Keratinocyte (primary cell): ENCODE measurements at regions not wholly inside any gene's neighbourhood (a gene's known extent, or its start where the extent isn't known, plus 50 kb on each side); places are given as distances from the start of the nearest gene placed in this dataset.
"Not testable (repeated sequence)": the region's sequence is repeated elsewhere in the genome, so short reads cannot be mapped to it uniquely, and the experiment has no call there.

Experiments used
- CTCF ChIP-seq, 3 experiments: IDR thresholded peaks in 1 of 3; conservative IDR thresholded peaks in 1 of 3; optimal IDR thresholded peaks in 1 of 3; 2 replicates in 2 of 3; 3 replicates in 1 of 3; pipeline versions ENCODE3 to v1.5.1; 2011; ENCODE audit warnings: low read length in 3 of 3, mild to moderate bottlenecking in 3 of 3, moderate library complexity in 2 of 3, control low read depth in 1 of 3, inconsistent platforms in 1 of 3; ENCODE audit not compliant: insufficient read depth in 2 of 3; ENCODE audit errors: extremely low read depth in 1 of 3
- EZH2 ChIP-seq: IDR thresholded peaks from one replicate; pipeline ENCODE4 v1.6.1; 2012; ENCODE audit warnings: inconsistent platforms, mild to moderate bottlenecking, low read length, moderate library complexity

GRCh38 chr9:97148428-97148827 is 109.5 kb upstream of the CTSV start:
- not testable (repeated sequence) for TF ChIP-seq CTCF (optimal IDR thresholded peaks at IDR 0.05 in 1 of 3, IDR thresholded peaks at IDR 0.05 in 1 of 3, conservative IDR thresholded peaks at IDR 0.05 in 1 of 3; ENCODE audit: extremely low read depth in 1 of 3, insufficient read depth in 2 of 3, low read length in 3 of 3); EZH2
